Motor neuron (in vitro differentiated cells): ENCODE measurements at regions not wholly inside any gene's neighbourhood (a gene's known extent, or its start where the extent isn't known, plus 50 kb on each side); places are given as distances from the start of the nearest gene placed in this dataset.
A peak's percentile ranks its signal among the peaks of the same experiment; 100 is the strongest.

Experiments used
- ATAC-seq, 8 experiments: fragments of 200-7000 bp; cut with Tn5 transposase; replicated peaks in 6 of 8; 2 replicates each; pipeline ENCODE4 v1.8.0; 2021; ENCODE audit warnings: mild to moderate bottlenecking in 8 of 8, moderate library complexity in 8 of 8
- H3K27ac ChIP-seq, 2 donors: fragments of 250-450 bp; sonication (Bioruptor Pico); 2 replicates each; pipeline ENCODE4 v1.9.0; 2021; ENCODE audit warnings: antibody characterized with exemption in 2 of 2, mild to moderate bottlenecking in 2 of 2, moderate library complexity in 1 of 2
- H3K4me1 ChIP-seq, 2 donors: fragments of 250-450 bp; sonication (Bioruptor Pico); replicated peaks in 1 of 2; 2 replicates each; pipeline ENCODE4 v1.6.1; 2021; ENCODE audit warnings: antibody characterized with exemption in 2 of 2, mild to moderate bottlenecking in 2 of 2, moderate library complexity in 1 of 2
- H3K4me3 ChIP-seq, 5 donors: fragments of 250-450 bp; sonication (Bioruptor Pico); 2 replicates each; pipeline ENCODE4 v1.9.0; 2021; ENCODE audit warnings: antibody characterized with exemption in 5 of 5, mild to moderate bottlenecking in 5 of 5, moderate library complexity in 4 of 5
- WGBS, 10 experiments: fragments of 450-650 bp; shearing (Covaris generic); methylation state at CpG; one replicate each; pipeline ENCODE4 v1.0.0; 2022; 5-methylcytosine and 5-hydroxymethylcytosine counted together
- in situ Hi-C, 9 experiments: fragments of 400-800 bp; cut with MboI; loops; one replicate each; pipeline ENCODE4 v1.15.0; 2021; ENCODE audit warnings: low sequenced_read_pairs in 9 of 9, low pct_unique_long_range_greater_than_20kb in 2 of 9; ENCODE audit not compliant: unreplicated experiment in 9 of 9

DNA sequence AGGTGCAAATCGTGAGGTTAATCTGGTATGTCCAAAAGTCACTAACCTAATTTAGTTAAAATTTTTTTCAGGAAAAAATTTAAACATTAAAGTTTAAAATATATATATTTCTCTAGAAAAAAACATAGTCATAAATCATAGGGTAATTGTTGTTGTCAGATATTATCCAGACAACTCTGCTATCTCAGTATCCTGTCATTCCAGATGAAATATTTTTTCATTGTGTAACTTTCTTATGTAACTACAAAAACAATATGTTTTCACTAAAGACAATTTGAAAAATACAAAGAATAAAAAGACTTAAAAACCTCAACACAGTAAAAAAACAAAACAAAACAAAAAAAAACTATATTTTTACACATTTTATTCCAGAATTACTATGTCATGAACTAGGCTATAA is 57.6 kb downstream of the TENT5A start:
- WGBS, 10 experiments, result 50 to 100% (median 94%) methylated on average over 1 of the region's 1 CpG; no CpG with 5 or more reads in 3 of the 10 experiments
- no peak for ATAC-seq
- Histone ChIP-seq H3K4me3 (no peak overlapping the region), H3K4me1 (peaks cover 6% of the 10 kb centered on the region in 2 donors), H3K27ac (no peak overlapping the region)
- in situ Hi-C loops, result no loop called here

DNA sequence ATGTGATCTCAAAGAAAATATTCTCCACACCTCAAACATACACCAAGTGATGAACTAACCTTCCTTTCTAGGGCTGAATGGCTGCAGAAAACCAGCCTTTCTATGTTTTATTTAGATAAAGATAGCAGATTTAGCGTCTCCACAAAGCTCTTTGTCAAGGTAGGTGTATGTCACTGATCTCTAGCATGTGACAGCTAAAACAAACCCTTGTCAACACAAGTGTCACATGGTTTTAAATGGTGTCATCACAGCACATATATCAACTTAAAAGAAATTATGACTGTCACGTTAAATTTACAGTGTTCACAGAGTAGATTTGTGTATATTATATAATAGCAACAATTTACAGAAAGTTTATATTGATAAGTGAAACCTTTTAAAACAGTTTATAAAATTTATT is 58.3 kb downstream of the TENT5A start:
- in situ Hi-C loops, result no loop called here
- H3K4me3 ChIP-seq, result no peak overlapping the region
- WGBS, 10 experiments, result 76 to 100% (median 92%) methylated on average over 1 to 2 of the region's 2 CpGs
- no peak overlapping the region for H3K27ac ChIP-seq
- peak in 1 of 8 experiments; percentile 39 for ATAC-seq
- H3K4me1 ChIP-seq, result peaks cover 6% of the 10 kb centered on the region in 2 donors

DNA sequence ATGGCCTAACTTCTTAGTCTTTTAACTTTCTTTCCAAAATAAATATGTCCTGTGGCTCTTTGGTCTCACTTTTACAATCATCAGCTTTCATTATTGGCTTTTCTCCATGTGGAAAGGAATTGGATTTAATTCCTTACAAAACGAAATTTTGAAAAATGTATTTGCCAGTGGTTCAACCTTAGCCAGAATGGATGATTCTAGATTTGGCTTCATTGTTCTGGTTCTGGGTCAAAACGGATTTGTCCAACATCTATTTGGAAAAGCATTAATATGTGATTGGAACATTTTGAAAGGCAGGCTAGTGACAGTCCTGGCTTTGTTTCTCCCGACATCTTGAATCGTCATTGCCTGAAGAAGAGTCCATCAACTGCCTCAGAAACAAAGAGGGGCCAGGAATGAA is 59.2 kb downstream of the TENT5A start:
- WGBS, 10 experiments, result 33 to 100% (median 76%) methylated on average over 1 to 4 of the region's 4 CpGs
- in situ Hi-C loops, result no loop called here
- H3K4me3 ChIP-seq, result no peak overlapping the region
- no peak overlapping the region for H3K27ac ChIP-seq
- no peak for ATAC-seq
- H3K4me1 ChIP-seq, result peaks cover 6% of the 10 kb centered on the region in 2 donors

DNA sequence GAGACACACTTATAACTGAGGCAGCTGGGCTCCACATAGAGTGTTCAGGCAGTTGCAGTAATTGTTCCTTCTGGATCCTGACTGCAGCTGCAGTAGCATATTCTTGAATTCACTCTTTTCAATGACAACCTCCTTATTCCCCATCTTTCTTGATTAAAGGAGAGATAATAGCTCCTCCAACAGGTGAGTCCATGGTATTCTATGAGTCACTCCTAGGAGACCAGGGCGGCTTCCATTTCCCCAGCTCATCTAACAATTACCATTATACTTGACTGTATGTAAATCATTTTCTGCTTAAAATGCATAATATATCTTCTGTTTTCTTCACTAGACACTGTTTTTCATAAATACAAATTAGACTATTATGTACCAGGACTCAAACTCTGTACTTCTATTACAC is 62.4 kb downstream of the TENT5A start:
- 70 to 100% (median 100%) methylated on average over 1 of the region's 1 CpG; no CpG with 5 or more reads in 3 of the 10 experiments for WGBS, 10 experiments
- ATAC-seq, result no peak
- H3K4me1 ChIP-seq, result no peaks in the 10 kb centered on the region
- in situ Hi-C loops, result no loop called here
- no peak overlapping the region for H3K27ac ChIP-seq
- no peak overlapping the region for H3K4me3 ChIP-seq

DNA sequence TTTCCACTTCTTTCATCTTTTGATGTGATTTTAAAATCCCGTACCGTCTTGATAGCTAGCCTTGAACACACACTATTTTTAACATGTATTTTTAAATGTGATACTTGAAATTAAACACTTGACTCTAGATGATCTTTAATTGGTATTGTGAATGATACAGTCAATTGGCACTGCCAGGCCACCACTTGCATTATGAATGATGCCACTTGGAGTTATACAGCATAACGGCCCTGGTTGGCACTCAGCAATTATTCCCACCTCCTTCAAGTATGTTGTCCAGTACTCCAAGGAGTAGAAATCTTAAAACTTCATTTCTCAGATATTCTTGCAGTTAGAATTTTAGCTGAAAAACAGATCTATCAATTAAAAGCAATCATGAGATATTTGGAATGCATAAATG is 62.9 kb downstream of the TENT5A start:
- 60 to 100% (median 100%) methylated on average over 2 to 3 of the region's 3 CpGs; no CpG with 5 or more reads in 1 of the 10 experiments for WGBS, 10 experiments
- in situ Hi-C loops, result no loop called here
- Histone ChIP-seq H3K4me1 (no peaks in the 10 kb centered on the region), H3K4me3 (no peak overlapping the region), H3K27ac (no peak overlapping the region)
- ATAC-seq, result no peak

DNA sequence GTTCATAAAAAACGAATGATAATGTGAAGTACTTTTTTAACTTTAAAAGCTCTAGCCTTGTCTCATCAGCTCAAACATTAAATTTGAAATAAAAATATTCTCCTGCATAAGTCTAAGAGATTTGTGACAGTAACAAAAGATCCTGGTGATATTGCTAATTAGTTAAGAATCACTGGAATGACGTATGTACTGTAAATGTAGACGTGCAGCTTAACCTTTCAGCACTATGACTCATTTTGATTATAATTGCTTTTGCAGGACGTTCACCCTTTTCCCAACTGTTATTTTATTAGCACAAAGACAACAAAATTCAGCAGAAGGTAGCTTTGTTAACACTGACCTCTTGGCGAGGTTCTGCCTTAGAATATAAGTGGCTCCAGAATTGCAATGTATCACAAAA is 68.6 kb downstream of the TENT5A start:
- Histone ChIP-seq H3K27ac (no peak overlapping the region), H3K4me3 (no peak overlapping the region), H3K4me1 (no peaks in the 10 kb centered on the region)
- WGBS, 10 experiments, result 17 to 83% (median 62%) methylated on average over 1 to 5 of the region's 5 CpGs
- in situ Hi-C loops, result no loop called here
- ATAC-seq, result peak in 5 of 8 experiments; percentile 24 to 62 (median 45)

DNA sequence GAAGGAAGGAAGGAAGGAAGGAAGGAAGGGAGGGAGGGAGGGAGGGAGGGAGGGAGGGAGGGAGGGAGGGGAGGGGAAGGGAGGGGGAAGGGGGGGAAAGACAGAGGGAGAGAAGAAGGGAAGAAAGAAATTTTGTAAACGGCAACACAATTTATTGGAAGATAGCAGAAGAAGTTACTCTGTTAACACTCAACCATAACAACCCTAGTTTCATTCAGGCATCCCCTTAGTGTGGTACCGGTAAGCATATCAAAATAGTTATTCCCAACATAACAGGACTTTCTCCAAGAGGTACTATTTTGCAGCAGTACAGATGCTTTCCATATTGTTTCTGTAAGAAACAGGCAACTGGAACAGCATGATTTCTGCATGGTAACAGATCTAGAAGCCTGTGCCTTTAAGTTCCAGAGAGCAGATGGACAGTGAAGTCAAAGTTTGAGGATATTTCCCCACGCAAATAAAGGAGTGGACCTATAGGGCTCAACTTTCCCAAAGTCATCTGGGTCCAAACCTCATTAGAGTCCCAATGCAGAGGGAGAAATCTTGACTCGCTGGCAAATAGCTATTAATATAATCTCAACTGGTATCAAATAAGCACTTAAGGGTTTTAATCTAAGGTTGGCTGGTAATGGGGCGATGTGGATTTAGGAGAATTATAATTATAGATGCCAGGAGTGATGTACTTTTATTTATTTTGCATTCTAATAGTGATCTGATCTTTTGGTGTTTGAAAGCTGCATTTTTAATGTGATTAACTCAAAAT is 69.4 kb downstream of the TENT5A start:
- in situ Hi-C loops, result no loop called here
- WGBS, 10 experiments, result 62 to 100% (median 80%) methylated on average over 1 to 4 of the region's 5 CpGs; no CpG with 5 or more reads in 1 of the 10 experiments
- ATAC-seq, result no peak

DNA sequence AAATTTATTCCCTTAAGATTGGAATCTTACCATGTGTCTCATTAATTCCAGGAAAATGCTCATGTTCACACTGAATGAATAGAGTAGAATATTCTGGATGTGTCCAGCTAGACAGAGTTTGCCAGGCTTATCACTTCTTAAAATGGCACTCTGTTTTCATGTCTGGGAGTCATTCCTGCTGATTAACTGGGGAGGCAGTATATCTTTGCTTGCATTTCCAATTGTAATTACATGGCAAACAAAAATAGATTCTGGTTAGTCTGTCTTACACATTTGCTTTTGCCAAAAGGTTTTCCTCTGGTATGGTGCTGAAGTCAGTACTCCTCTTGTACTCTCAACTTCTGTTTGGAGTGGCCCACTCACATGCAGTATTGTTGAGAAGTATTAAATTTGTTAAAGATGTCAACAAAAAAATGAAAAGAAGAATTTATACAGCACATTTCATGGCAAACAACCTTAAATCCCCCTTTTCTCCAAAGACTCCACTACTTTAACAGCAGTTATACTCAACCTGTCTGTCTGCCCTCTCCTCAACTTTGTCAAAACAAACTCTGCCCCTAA is 70.2 kb downstream of the TENT5A start:
- no peak overlapping the region for H3K4me3 ChIP-seq
- no peaks in the 10 kb centered on the region for H3K4me1 ChIP-seq
- peak in 2 of 8 experiments; percentile 28 to 30 for ATAC-seq
- H3K27ac ChIP-seq, result no peak overlapping the region
- in situ Hi-C loops, result no loop called here

More for the DNA sequence above, 69.4 kb downstream of the TENT5A start:
- no peak overlapping the region for H3K27ac ChIP-seq
- no peak overlapping the region for H3K4me3 ChIP-seq
- H3K4me1 ChIP-seq, result no peaks in the 10 kb centered on the region

DNA sequence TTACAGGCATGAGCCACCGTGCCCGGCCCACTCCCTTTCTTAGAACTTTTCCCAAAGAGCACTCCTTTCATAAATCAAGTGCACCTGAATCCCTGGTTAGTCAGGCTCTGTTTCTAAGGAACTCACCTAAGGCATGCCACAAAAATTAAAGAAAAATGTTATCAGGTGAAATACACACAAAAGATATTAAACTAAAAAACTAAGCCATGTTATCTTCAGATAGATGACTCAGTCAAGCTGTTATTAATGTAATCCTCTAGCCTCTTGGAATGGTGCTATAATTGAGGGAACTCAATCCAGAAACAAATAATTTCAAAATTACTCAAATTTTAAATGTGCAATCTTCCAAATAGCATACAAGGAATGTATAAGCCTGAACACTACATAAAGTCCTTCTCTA is 83.0 kb downstream of the TENT5A start:
- ATAC-seq, result no peak
- in situ Hi-C loops, result no loop called here
- 45 to 100% (median 88%) methylated on average over 2 of the region's 2 CpGs; no CpG with 5 or more reads in 5 of the 10 experiments for WGBS, 10 experiments
- Histone ChIP-seq H3K4me1 (no peaks in the 10 kb centered on the region), H3K4me3 (no peak overlapping the region), H3K27ac (no peak overlapping the region)

DNA sequence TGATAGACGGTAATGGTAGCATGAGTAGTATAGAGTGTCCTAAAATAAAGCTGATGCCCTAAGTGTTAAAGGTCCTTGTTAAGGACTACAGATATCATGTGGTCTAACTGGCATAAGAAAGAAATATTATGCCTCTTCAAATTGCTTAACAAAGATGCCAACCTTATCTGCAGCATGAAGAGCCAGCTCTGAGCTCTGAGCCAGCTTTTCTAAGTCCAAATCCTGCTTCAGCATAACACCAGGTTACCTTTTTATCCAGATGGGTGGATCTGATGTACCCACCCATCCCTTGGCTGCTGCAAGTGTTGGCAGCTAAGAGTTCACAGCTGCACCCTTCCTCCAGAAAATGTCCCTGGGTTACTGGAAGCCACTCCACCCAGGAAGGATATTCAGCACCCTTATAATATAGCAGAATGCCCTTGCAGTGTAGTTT is 83.8 kb downstream of the TENT5A start:
- Histone ChIP-seq H3K4me1 (no peaks in the 10 kb centered on the region), H3K27ac (no peak overlapping the region), H3K4me3 (no peak overlapping the region)
- 100% methylated on average over 1 of the region's 1 CpG; no CpG with 5 or more reads in 6 of the 10 experiments for WGBS, 10 experiments
- in situ Hi-C loops, result no loop called here
- ATAC-seq, result peak in 1 of 8 experiments; percentile 70

DNA sequence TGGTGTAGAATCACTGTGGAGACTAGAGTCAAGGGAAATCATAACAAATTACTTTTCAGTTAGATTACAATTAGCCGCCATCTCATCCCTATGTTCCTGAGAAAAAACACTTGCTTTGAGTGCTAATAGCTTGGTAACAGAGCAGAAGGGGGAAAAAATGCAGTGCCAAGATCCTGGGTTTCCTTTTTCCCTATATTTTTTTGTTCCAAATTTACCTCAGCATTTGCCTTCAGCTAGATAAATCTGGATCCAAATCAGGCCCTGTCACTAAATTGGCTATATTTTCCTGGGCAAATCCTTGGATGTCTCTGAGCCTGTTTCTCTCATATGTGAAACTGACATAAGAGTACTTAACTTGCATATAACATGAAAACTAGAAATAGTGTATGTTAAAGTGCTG is 86.0 kb downstream of the TENT5A start:
- Histone ChIP-seq H3K27ac (no peak overlapping the region), H3K4me3 (no peak overlapping the region), H3K4me1 (no peaks in the 10 kb centered on the region)
- no peak for ATAC-seq
- in situ Hi-C loops, result no loop called here
- 86 to 100% (median 100%) methylated on average over 1 of the region's 1 CpG; no CpG with 5 or more reads in 1 of the 10 experiments for WGBS, 10 experiments

DNA sequence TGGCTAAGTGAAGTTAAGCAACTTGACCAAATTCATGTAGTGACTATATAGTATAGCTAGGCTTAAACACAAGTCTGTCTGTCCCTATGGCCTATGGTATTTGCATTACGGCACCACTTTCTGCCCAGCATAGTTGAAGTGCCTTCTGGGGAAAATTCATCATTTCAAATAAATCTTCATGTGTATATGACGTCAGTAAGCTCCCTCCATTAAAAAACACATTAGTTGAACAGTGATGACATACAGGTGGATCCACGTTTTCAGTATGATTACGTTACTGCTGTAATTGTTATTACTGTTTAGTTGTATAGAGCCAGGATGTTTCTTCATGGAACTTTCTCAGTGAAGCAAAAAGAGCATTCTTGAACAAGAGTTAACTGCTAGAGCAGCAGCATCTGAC is 96.2 kb downstream of the TENT5A start:
- peak in 1 of 8 experiments; percentile 43 for ATAC-seq
- in situ Hi-C loops, result no loop called here
- Histone ChIP-seq H3K4me3 (no peak overlapping the region), H3K27ac (no peak overlapping the region), H3K4me1 (no peaks in the 10 kb centered on the region)
- WGBS, 10 experiments, result 67 to 92% (median 83%) methylated on average over 1 to 4 of the region's 4 CpGs

DNA sequence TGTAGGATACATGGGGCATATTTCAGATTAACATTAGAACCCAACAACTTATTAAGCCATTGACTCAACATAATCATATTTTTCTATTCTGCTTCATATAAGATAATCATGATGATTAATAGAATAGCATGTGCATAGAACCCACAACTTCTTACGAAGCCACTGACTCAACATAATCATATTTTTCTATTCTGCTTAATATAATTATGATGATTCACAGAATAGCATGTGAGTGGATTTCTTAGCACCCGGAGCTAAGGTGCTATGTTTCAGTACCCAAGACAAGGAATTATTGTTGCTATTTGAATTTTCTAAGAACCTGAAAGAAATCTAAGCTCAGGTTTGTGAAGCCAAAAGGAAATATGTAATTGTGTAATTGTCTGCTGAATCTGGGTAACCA is 96.8 kb downstream of the TENT5A start:
- no peak overlapping the region for H3K27ac ChIP-seq
- ATAC-seq, result peak in 1 of 8 experiments; percentile 64
- no peak overlapping the region for H3K4me3 ChIP-seq
- in situ Hi-C loops, result no loop called here
- WGBS, 10 experiments, result 78 to 100% (median 90%) methylated on average over 1 to 2 of the region's 2 CpGs; no CpG with 5 or more reads in 1 of the 10 experiments
- H3K4me1 ChIP-seq, result no peaks in the 10 kb centered on the region

DNA sequence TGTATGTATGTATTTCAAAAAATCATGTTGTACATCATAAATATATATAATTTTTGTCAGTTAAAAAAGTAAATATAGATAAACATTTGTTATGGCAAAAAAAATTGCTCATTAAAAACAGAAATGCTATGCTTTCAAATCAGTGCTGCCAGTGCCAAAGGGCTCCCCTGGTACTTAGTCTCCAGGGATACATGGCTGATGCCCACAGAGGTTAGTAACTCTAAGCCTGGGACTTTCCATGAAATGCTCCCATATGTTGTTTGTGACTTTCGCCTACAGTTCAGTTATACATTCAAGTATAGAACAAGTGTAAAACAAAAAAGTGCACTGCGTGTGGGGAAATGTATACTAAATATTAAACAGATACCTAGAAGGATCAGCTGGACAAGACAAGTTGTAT is 104.0 kb downstream of the TENT5A start:
- in situ Hi-C loops, result no loop called here
- WGBS, 10 experiments, result 66 to 100% (median 92%) methylated on average over 1 to 2 of the region's 2 CpGs; no CpG with 5 or more reads in 2 of the 10 experiments
- no peak for ATAC-seq

More for the DNA sequence above, 104.0 kb downstream of the TENT5A start:
- Histone ChIP-seq H3K4me1 (no peaks in the 10 kb centered on the region), H3K27ac (no peak overlapping the region), H3K4me3 (no peak overlapping the region)
